HepG2 (cell line): ENCODE measurements at regions not wholly inside any gene's neighbourhood (a gene's known extent, or its start where the extent isn't known, plus 50 kb on each side); places are given as distances from the start of the nearest gene placed in this dataset.

Source experiments
- ATAC-seq: fragments of 200-7000 bp; cut with Tn5 transposase; 3 replicates; pipeline ENCODE4 v1.9.1; 2020; ENCODE audit warnings: mild to moderate bottlenecking, moderate library complexity
- BruUV-seq: library from RNA; stranded (reverse); fragments of 400-500 nt; replicated peaks from 2 replicates; lab custom pipeline; 2021; lab: Mats Ljungman, UMichigan
- CTCF ChIA-PET: fragments of 300-600 bp; formaldehyde crosslinking; extraction: SDS; loops from one replicate; lab custom pipeline; 2021; ENCODE audit warnings: low total read pairs, inconsistent platforms, low intra/inter-chr PET ratio; lab: Yijun Ruan, JAX
- POLR2A ChIA-PET: fragments of 350-600 bp; sonication (Branson Sonifier 250); formaldehyde crosslinking; loops from one replicate; lab custom pipeline; 2020; ENCODE audit warnings: antibody characterized with exemption, inconsistent platforms; lab: Yijun Ruan, JAX
- DNase-seq: peaks from one replicate; pipeline ENCODE4 v3.0.0-alpha.2; 2015; ENCODE audit warnings: low spot score
- FAIRE-seq: peaks from 3 replicates; lab custom pipeline; 2011; peaks lifted over from hg19 to GRCh38; lab: Jason Lieb, UNC
- H2AFZ ChIP-seq: one replicate; pipeline ENCODE4 v1.6.1; 2011; ENCODE audit warnings: low read length, inconsistent platforms
- H3K27ac ChIP-seq: fragments of 300-600 bp; 3 replicates; pipeline ENCODE4 v1.8.0; 2011; ENCODE audit warnings: mixed run types, mild to moderate bottlenecking, mixed read lengths, low read length, inconsistent platforms; ENCODE audit not compliant: insufficient read depth; ENCODE audit errors: extremely low read length
- H3K27me3 ChIP-seq, 2 experiments: fragments of 200-600 bp in 1 of 2; 2 replicates in 1 of 2; 3 replicates in 1 of 2; pipeline versions ENCODE4 v1.6.0 to v1.8.0; 2011; ENCODE audit warnings: low read length in 2 of 2, mild to moderate bottlenecking in 2 of 2, moderate library complexity in 2 of 2, inconsistent platforms in 1 of 2; ENCODE audit not compliant: insufficient read depth in 2 of 2, control insufficient read depth in 1 of 2
- H3K36me3 ChIP-seq, 2 experiments: fragments of 200-600 bp in 1 of 2; replicated peaks in 1 of 2; 2 replicates in 1 of 2; 3 replicates in 1 of 2; pipeline versions ENCODE4 v1.5.1 to v1.8.0; 2011; ENCODE audit warnings: low read length in 2 of 2, inconsistent platforms in 1 of 2; ENCODE audit not compliant: insufficient read depth in 2 of 2, control insufficient read depth in 1 of 2
- H3K4me1 ChIP-seq: 2 replicates; pipeline ENCODE4 v1.5.1; 2012; ENCODE audit warnings: low read length, inconsistent platforms; ENCODE audit not compliant: insufficient read depth
- H3K4me2 ChIP-seq: 2 replicates; pipeline ENCODE4 v1.6.0; 2011; ENCODE audit warnings: low read depth, low read length, inconsistent platforms
- H3K4me3 ChIP-seq, 3 experiments: fragments of 200-600 bp in 1 of 3; sonication (generic), shearing (Covaris generic) in 1 of 3; replicated peaks in 1 of 3; 2 replicates each; pipeline ENCODE4 v1.5.1; 2011 to 2016; ENCODE audit warnings: low read length in 3 of 3, inconsistent platforms in 2 of 3, low read depth in 2 of 3, mild to moderate bottlenecking in 2 of 3, control low read depth in 1 of 3, mixed read lengths in 1 of 3; ENCODE audit not compliant: insufficient read depth in 1 of 3
- H3K79me2 ChIP-seq: one replicate; pipeline ENCODE4 v1.6.1; 2011; ENCODE audit warnings: low read length, inconsistent platforms; ENCODE audit not compliant: insufficient read depth
- H3K9ac ChIP-seq: 2 replicates; pipeline ENCODE4 v1.6.0; 2011; ENCODE audit warnings: mild to moderate bottlenecking, low read depth, low read length, inconsistent platforms; ENCODE audit not compliant: insufficient read depth
- H3K9me3 ChIP-seq: 2 replicates; pipeline ENCODE4 v1.5.1; 2012; ENCODE audit warnings: mild to moderate bottlenecking, low read length
- H4K20me1 ChIP-seq: 2 replicates; pipeline ENCODE4 v1.6.0; 2011; ENCODE audit warnings: inconsistent platforms, mild to moderate bottlenecking, low read length, moderate library complexity; ENCODE audit not compliant: insufficient read depth
- DDIT3 ChIP-seq: sonication (generic); formaldehyde crosslinking; IDR thresholded peaks from 2 replicates; pipeline ENCODE4 v1.4.0; 2020; ENCODE audit warnings: mild to moderate bottlenecking, missing genetic modification reagents
- KLF11 ChIP-seq: IDR thresholded peaks from 2 replicates; pipeline ENCODE4 v1.6.1; 2016; ENCODE audit warnings: missing compliant biosample characterization
- PHF20 ChIP-seq: sonication (generic); formaldehyde crosslinking; IDR thresholded peaks from 2 replicates; pipeline ENCODE4 v1.5.0; 2020; ENCODE audit warnings: mild to moderate bottlenecking, missing genetic modification reagents
- SRSF1 ChIP-seq: fragments of 200-400 bp; formaldehyde crosslinking; optimal IDR thresholded peaks from 2 replicates; pipeline ENCODE3; 2017; ENCODE audit warnings: mild to moderate bottlenecking, low read depth, low read length, moderate library complexity
- SRY ChIP-seq: sonication (generic); formaldehyde crosslinking; IDR thresholded peaks from 2 replicates; pipeline ENCODE4 v1.8.0; 2022; ENCODE audit warnings: mild to moderate bottlenecking, missing genetic modification reagents
- STAG1 ChIP-seq: sonication (generic); formaldehyde crosslinking; IDR thresholded peaks from 2 replicates; pipeline ENCODE4 v1.4.0; 2020; ENCODE audit warnings: missing genetic modification reagents
- TFE3 ChIP-seq: IDR thresholded peaks from 2 replicates; pipeline ENCODE4 v1.6.1; 2016
- ZFP62 ChIP-seq: sonication (generic); formaldehyde crosslinking; IDR thresholded peaks from 2 replicates; pipeline ENCODE4 v1.4.0; 2020; ENCODE audit warnings: missing genetic modification reagents
- ZNF318 ChIP-seq: sonication (generic); formaldehyde crosslinking; IDR thresholded peaks from 2 replicates; pipeline ENCODE4 v1.4.0; 2020; ENCODE audit warnings: mild to moderate bottlenecking, missing genetic modification reagents
- ZNF781 ChIP-seq: sonication (generic); formaldehyde crosslinking; IDR thresholded peaks from 2 replicates; pipeline ENCODE4 v1.5.1; 2020; ENCODE audit warnings: borderline replicate concordance, mild to moderate bottlenecking, missing genetic modification reagents; ENCODE audit errors: not compliant biosample characterization
- ZNF841 ChIP-seq: sonication (generic); formaldehyde crosslinking; IDR thresholded peaks from 2 replicates; pipeline ENCODE4 v1.8.1; 2023; ENCODE audit warnings: missing genetic modification reagents, borderline replicate concordance
- WGBS: methylation state at CpG from one replicate; pipeline ENCODE4 v1.1.6; 2017; ENCODE audit warnings: low lambda C conversion rate; 5-methylcytosine and 5-hydroxymethylcytosine counted together
- in situ Hi-C: cut with HindIII; loops from 2 replicates; pipeline ENCODE4 v1.10.0; 2017; ENCODE audit warnings: low pct_unique_long_range_greater_than_20kb; ENCODE audit not compliant: extremely low pct_ligation_motif_present
- intact Hi-C: fragments of 100-400 bp; cut with micrococcal nuclease; formaldehyde crosslinking; loops from one replicate; pipeline ENCODE4 v1.10.0; 2022; ENCODE audit not compliant: unreplicated experiment

GRCh38 chr13:95480791-95481780 is 71.4 kb upstream of the CLDN10 start:
- ChIA-PET CTCF (no interaction called here), POLR2A (no interaction called here)
- no TSS peak for BruUV-seq
- no peaks in the 10 kb centered on the region for H3K4me1 ChIP-seq
- in situ Hi-C loops (no loop called here), intact Hi-C loops (no loop called here)
- H3K9ac ChIP-seq: no peak overlapping the region
- no peak for FAIRE-seq
- H3K4me2 ChIP-seq: no peak overlapping the region
- H4K20me1 ChIP-seq: no peaks in the 10 kb centered on the region
- no peaks in the 10 kb centered on the region for H3K9me3 ChIP-seq
- no peak overlapping the region for H3K4me3 ChIP-seq
- no peak for TF ChIP-seq SRSF1
- TF ChIP-seq ZNF841 (CRISPR knock-in tag): no peak
- no peak for TF ChIP-seq KLF11 (CRISPR knock-in tag)
- no peak for TF ChIP-seq ZNF781
- no peak for TF ChIP-seq PHF20 (CRISPR knock-in tag)
- no peak for TF ChIP-seq ZFP62 (CRISPR knock-in tag)
- TF ChIP-seq TFE3: no peak
- TF ChIP-seq ZNF318 (CRISPR knock-in tag): no peak
- TF ChIP-seq SRY (CRISPR knock-in tag): no peak
- no peak for TF ChIP-seq DDIT3
- no peak for TF ChIP-seq STAG1 (CRISPR knock-in tag)
- no peak overlapping the region for H2AFZ ChIP-seq
- no peak for ATAC-seq
- peaks cover 0 to 11% of the 10 kb centered on the region in 2 experiments; a peak in 4 of 5 replicates for H3K27me3 ChIP-seq
- H3K27ac ChIP-seq: no peak overlapping the region
- H3K36me3 ChIP-seq: no peaks in the 10 kb centered on the region
- DNase-seq: no peak
- 22% methylated on average over 7 of the region's 7 CpGs for WGBS
- no peaks in the 10 kb centered on the region for H3K79me2 ChIP-seq
